Stimulated activated memory B cell treated with anti-CD40 and anti-IgM and Interleukin-4, amounts not matched to agents 10 μg/mL and 1 μg/mL and 100 μg/mL, for 72 hours (primary cell): ENCODE measurements at regions not wholly inside any gene's neighbourhood (a gene's known extent, or its start where the extent isn't known, plus 50 kb on each side); places are given as distances from the start of the nearest gene placed in this dataset.

Experiments used
- ATAC-seq: fragments of 150-1000 bp; cut with Tn5 transposase; 2 replicates; pipeline ENCODE4 v1.10.0; 2021
- H3K27ac Mint-ChIP-seq: one replicate; pipeline ENCODE4 v1.8.0; 2022; ENCODE audit warnings: mild to moderate bottlenecking, mixed read lengths
- H3K27me3 Mint-ChIP-seq: one replicate; pipeline ENCODE4 v1.8.0; 2022; ENCODE audit warnings: mixed read lengths
- H3K36me3 Mint-ChIP-seq: one replicate; pipeline ENCODE4 v1.8.0; 2022; ENCODE audit warnings: mixed read lengths
- H3K4me1 Mint-ChIP-seq: one replicate; pipeline ENCODE4 v1.8.0; 2022; ENCODE audit warnings: mixed read lengths
- H3K4me3 Mint-ChIP-seq: one replicate; pipeline ENCODE4 v1.8.0; 2022; ENCODE audit warnings: mild to moderate bottlenecking, moderate library complexity, mixed read lengths
- H3K9me3 Mint-ChIP-seq: one replicate; pipeline ENCODE4 v1.8.0; 2022; ENCODE audit warnings: mixed read lengths

GRCh38 chr6:6405997-6406714 is 85.7 kb upstream of the F13A1 start:
- peaks cover 3% of the 10 kb centered on the region for H3K36me3 Mint-ChIP-seq
- no peak overlapping the region for H3K4me3 Mint-ChIP-seq
- no peaks in the 10 kb centered on the region for H3K4me1 Mint-ChIP-seq
- H3K9me3 Mint-ChIP-seq, result no peaks in the 10 kb centered on the region
- peaks cover 23% of the 10 kb centered on the region for H3K27me3 Mint-ChIP-seq
- H3K27ac Mint-ChIP-seq, result no peak overlapping the region
- no peak for ATAC-seq

GRCh38 chr6:6406715-6407070 is 86.2 kb upstream of the F13A1 start:
- no peaks in the 10 kb centered on the region for H3K4me1 Mint-ChIP-seq
- H3K36me3 Mint-ChIP-seq, result no peaks in the 10 kb centered on the region
- H3K4me3 Mint-ChIP-seq, result no peak overlapping the region
- peaks cover 21% of the 10 kb centered on the region for H3K27me3 Mint-ChIP-seq
- no peaks in the 10 kb centered on the region for H3K9me3 Mint-ChIP-seq
- no peak overlapping the region for H3K27ac Mint-ChIP-seq
- no peak for ATAC-seq

GRCh38 chr6:6407071-6407741 is 86.7 kb upstream of the F13A1 start:
- H3K27ac Mint-ChIP-seq, result no peak overlapping the region
- no peak overlapping the region for H3K4me3 Mint-ChIP-seq
- H3K9me3 Mint-ChIP-seq, result no peaks in the 10 kb centered on the region
- no peaks in the 10 kb centered on the region for H3K36me3 Mint-ChIP-seq
- H3K4me1 Mint-ChIP-seq, result no peaks in the 10 kb centered on the region
- peak; percentile 98 for ATAC-seq
- peaks cover 16% of the 10 kb centered on the region for H3K27me3 Mint-ChIP-seq

GRCh38 chr6:6409397-6410030 is 89.1 kb upstream of the F13A1 start:
- ATAC-seq, result no peak
- H3K4me3 Mint-ChIP-seq, result no peak overlapping the region
- peaks cover 10% of the 10 kb centered on the region for H3K27me3 Mint-ChIP-seq
- no peaks in the 10 kb centered on the region for H3K36me3 Mint-ChIP-seq
- no peak overlapping the region for H3K27ac Mint-ChIP-seq
- H3K9me3 Mint-ChIP-seq, result no peaks in the 10 kb centered on the region
- no peaks in the 10 kb centered on the region for H3K4me1 Mint-ChIP-seq

GRCh38 chr6:6411115-6411514 is 90.7 kb upstream of the F13A1 start:
- no peaks in the 10 kb centered on the region for H3K9me3 Mint-ChIP-seq
- peaks cover 10% of the 10 kb centered on the region for H3K27me3 Mint-ChIP-seq
- no peaks in the 10 kb centered on the region for H3K4me1 Mint-ChIP-seq
- H3K4me3 Mint-ChIP-seq, result no peak overlapping the region
- no peak overlapping the region for H3K27ac Mint-ChIP-seq
- no peaks in the 10 kb centered on the region for H3K36me3 Mint-ChIP-seq
- ATAC-seq, result no peak

- H3K4me1 Mint-ChIP-seq, result no peaks in the 10 kb centered on the region
- H3K9me3 Mint-ChIP-seq, result no peaks in the 10 kb centered on the region
- H3K27ac Mint-ChIP-seq, result no peak overlapping the region
- no peak overlapping the region for H3K4me3 Mint-ChIP-seq
- no peaks in the 10 kb centered on the region for H3K36me3 Mint-ChIP-seq
- H3K27me3 Mint-ChIP-seq, result peaks cover 10% of the 10 kb centered on the region
- no peak for ATAC-seq
These were observed 91.8 kb upstream of the F13A1 start for GRCh38 chr6:6412221-6412620.

- Mint-ChIP-seq H3K4me1 (no peaks in the 10 kb centered on the region), H3K4me3 (no peak overlapping the region), H3K36me3 (no peaks in the 10 kb centered on the region), H3K27me3 (peaks cover 10% of the 10 kb centered on the region), H3K9me3 (no peaks in the 10 kb centered on the region), H3K27ac (no peak overlapping the region)
- ATAC-seq, result no peak
These were observed 92.2 kb upstream of the F13A1 start for GRCh38 chr6:6412700-6413099.

GRCh38 chr6:6414931-6415330 is 94.5 kb upstream of the F13A1 start:
- Mint-ChIP-seq H3K9me3 (no peaks in the 10 kb centered on the region), H3K27ac (no peak overlapping the region), H3K27me3 (no peaks in the 10 kb centered on the region), H3K36me3 (no peaks in the 10 kb centered on the region), H3K4me1 (no peaks in the 10 kb centered on the region), H3K4me3 (no peak overlapping the region)
- no peak for ATAC-seq

GRCh38 chr6:6417475-6417874 is 97.0 kb upstream of the F13A1 start:
- H3K4me1 Mint-ChIP-seq, result no peaks in the 10 kb centered on the region
- H3K36me3 Mint-ChIP-seq, result peaks cover 4% of the 10 kb centered on the region
- H3K27me3 Mint-ChIP-seq, result no peaks in the 10 kb centered on the region
- ATAC-seq, result no peak
- no peak overlapping the region for H3K4me3 Mint-ChIP-seq
- H3K9me3 Mint-ChIP-seq, result no peaks in the 10 kb centered on the region
- H3K27ac Mint-ChIP-seq, result no peak overlapping the region

GRCh38 chr6:6418421-6418820 is 98.0 kb upstream of the F13A1 start:
- no peak overlapping the region for H3K27ac Mint-ChIP-seq
- H3K4me1 Mint-ChIP-seq, result no peaks in the 10 kb centered on the region
- no peaks in the 10 kb centered on the region for H3K9me3 Mint-ChIP-seq
- H3K4me3 Mint-ChIP-seq, result no peak overlapping the region
- no peaks in the 10 kb centered on the region for H3K27me3 Mint-ChIP-seq
- no peak for ATAC-seq
- H3K36me3 Mint-ChIP-seq, result peaks cover 13% of the 10 kb centered on the region

- H3K36me3 Mint-ChIP-seq, result peaks cover 30% of the 10 kb centered on the region
- H3K4me3 Mint-ChIP-seq, result no peak overlapping the region
- ATAC-seq, result no peak
- no peak overlapping the region for H3K27ac Mint-ChIP-seq
- H3K27me3 Mint-ChIP-seq, result no peaks in the 10 kb centered on the region
- peaks cover 12% of the 10 kb centered on the region for H3K9me3 Mint-ChIP-seq
- peaks cover 6% of the 10 kb centered on the region for H3K4me1 Mint-ChIP-seq
These were observed 99.6 kb upstream of the F13A1 start for GRCh38 chr6:6420107-6420506.

- ATAC-seq, result no peak
- Mint-ChIP-seq H3K36me3 (peaks cover 20% of the 10 kb centered on the region), H3K4me1 (no peaks in the 10 kb centered on the region), H3K27me3 (no peaks in the 10 kb centered on the region), H3K9me3 (peaks cover 2% of the 10 kb centered on the region), H3K27ac (no peak overlapping the region), H3K4me3 (no peak overlapping the region)
These were observed 113.7 kb upstream of the F13A1 start for GRCh38 chr6:6434151-6434550.

GRCh38 chr6:6434723-6435122 is 114.3 kb upstream of the F13A1 start:
- ATAC-seq, result no peak
- Mint-ChIP-seq H3K4me1 (no peaks in the 10 kb centered on the region), H3K36me3 (peaks cover 20% of the 10 kb centered on the region), H3K4me3 (no peak overlapping the region), H3K27me3 (no peaks in the 10 kb centered on the region), H3K9me3 (peaks cover 2% of the 10 kb centered on the region), H3K27ac (no peak overlapping the region)

GRCh38 chr6:6436366-6436765 is 115.9 kb upstream of the F13A1 start:
- Mint-ChIP-seq H3K9me3 (peaks cover 5% of the 10 kb centered on the region), H3K27ac (no peak overlapping the region), H3K36me3 (peaks cover 20% of the 10 kb centered on the region), H3K4me1 (no peaks in the 10 kb centered on the region), H3K4me3 (no peak overlapping the region), H3K27me3 (no peaks in the 10 kb centered on the region)
- ATAC-seq, result no peak

GRCh38 chr6:6436946-6437345 is 116.5 kb upstream of the F13A1 start:
- Mint-ChIP-seq H3K27me3 (no peaks in the 10 kb centered on the region), H3K36me3 (peaks cover 21% of the 10 kb centered on the region), H3K4me3 (no peak overlapping the region), H3K4me1 (no peaks in the 10 kb centered on the region), H3K27ac (no peak overlapping the region), H3K9me3 (peaks cover 5% of the 10 kb centered on the region)
- no peak for ATAC-seq

- H3K4me1 Mint-ChIP-seq, result no peaks in the 10 kb centered on the region
- H3K36me3 Mint-ChIP-seq, result peaks cover 25% of the 10 kb centered on the region
- no peak overlapping the region for H3K4me3 Mint-ChIP-seq
- no peak for ATAC-seq
- no peaks in the 10 kb centered on the region for H3K27me3 Mint-ChIP-seq
- H3K9me3 Mint-ChIP-seq, result peaks cover 8% of the 10 kb centered on the region
- H3K27ac Mint-ChIP-seq, result no peak overlapping the region
These were observed 117.8 kb upstream of the F13A1 start for GRCh38 chr6:6438286-6438685.
